HG02759 (cell line): ENCODE measurements at regions not wholly inside any gene's neighbourhood (a gene's known extent, or its start where the extent isn't known, plus 50 kb on each side); places are given as distances from the start of the nearest gene placed in this dataset.
"Not testable (repeated sequence)": the region's sequence is repeated elsewhere in the genome, so short reads cannot be mapped to it uniquely, and the experiment has no call there.

ENCODE experiments used
- ATAC-seq: cut with Tn5 transposase; IDR thresholded peaks from one replicate; pipeline ENCODE4 v1.9.1; 2021; ENCODE audit warnings: mild to moderate bottlenecking, moderate library complexity; ENCODE audit not compliant: unreplicated experiment

DNA sequence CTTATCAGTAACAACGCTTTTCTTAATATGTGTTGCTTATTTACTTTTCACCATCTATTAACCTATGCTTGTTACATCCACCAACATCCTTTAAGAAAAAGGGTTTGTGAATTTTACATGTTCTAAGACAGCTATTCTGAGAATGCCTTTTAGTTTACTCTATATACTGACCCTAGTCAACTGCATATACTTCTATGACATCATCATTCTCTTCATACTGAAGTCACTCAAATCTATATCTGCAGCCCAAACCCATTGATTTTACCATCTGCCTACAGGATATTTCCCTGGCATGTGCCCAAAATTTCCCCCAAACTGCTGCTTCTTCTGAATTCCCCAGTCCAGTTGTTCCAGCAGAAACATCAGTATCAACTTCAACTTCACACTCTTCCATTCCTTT, 94.6 kb upstream of the FAM204A start:
- ATAC-seq: no peak

DNA sequence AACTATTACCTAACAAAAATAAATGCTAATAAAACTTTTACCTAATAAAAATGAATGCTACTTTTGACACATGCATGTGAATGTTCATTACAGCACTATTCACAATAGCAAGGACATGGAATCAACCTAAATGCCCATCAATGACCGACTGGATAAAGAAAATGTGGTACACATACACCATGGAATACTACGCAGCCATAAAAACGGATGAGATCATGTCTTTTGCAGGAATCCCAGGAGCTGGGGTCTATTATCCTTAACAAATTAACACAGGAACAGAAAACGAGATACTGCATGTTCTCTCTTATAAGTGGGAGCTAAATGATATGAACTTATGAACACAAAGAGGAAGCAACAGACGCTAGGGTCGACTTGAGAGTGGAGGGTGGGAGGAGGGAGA, 88.1 kb upstream of the FAM204A start:
- no peak for ATAC-seq

DNA sequence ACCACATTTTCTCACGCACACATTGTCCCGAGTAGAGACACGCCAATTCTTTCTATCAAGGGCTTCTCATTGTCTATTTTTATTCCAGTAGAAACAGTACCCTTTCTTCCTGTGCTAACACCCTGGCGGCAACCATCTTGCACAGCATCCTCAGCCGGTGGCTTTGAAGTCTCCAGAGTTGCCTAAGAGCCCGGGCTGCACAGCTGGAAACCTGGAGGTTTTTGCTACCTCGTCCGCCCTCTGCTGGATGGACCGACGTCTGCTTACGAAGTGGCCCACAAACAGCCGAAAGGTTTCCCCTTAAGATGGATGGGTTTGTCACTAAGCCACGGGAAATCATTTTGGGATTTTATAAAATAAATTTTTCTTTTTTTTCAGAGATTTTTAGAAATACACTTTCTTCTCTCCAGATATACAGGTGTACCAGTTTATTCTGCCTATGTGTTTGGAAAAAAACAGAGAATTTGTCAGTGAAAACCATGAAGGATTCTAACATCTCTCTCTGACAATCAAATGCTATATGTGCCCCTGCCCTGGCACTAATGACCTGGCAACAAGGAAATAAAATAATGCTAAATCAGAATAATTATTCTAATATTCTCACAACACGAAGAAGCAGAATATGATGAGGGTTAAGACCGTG, 81.8 kb upstream of the FAM204A start:
- ATAC-seq: peak; percentile 96

GRCh38 chr10:118422241-118422640, 80.1 kb upstream of the FAM204A start:
- ATAC-seq: no peak

DNA sequence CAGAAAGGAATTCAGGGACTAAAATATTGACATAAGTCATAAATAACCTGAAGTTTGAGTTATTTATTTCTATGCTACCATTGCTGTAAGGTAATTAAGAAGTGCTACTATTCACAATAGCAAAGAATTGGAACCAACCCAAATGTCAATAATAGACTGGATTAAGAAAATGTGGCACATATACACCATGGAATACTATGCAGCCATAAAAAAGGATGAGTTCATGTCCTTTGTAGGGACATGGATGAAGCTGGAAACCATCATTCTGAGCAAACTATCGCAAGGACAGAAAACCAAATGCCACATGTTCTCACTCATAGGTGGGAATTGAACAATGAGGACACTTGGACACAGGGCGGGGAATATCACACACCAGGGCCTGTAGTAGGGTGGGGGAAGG, 77.9 kb upstream of the FAM204A start:
- ATAC-seq: not testable (repeated sequence)

DNA sequence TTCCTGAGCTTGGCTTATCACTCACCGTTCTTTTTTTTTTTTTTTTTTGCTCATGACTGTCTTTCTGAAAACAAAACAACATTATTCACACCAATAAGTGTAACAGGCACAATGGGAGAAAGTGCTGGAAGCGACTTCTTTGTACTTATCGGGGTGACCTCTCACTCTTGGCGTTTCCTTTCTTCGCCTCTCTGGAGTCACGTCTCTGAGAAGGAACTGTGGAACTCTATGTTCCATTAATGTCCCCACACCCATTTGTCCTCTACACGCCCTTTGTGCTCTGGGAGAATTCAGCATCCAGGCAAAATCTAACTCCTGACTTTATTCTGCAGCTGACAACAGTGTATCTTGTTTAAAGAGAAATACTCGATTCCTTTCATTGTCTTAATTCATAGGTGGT, 70.8 kb upstream of the FAM204A start:
- no peak for ATAC-seq

GRCh38 chr10:118412132-118412760, 70.1 kb upstream of the FAM204A start:
- ATAC-seq: no peak

- no peak for ATAC-seq
These were observed 67.2 kb upstream of the FAM204A start for GRCh38 chr10:118409295-118409694.

GRCh38 chr10:118408181-118408580, 66.1 kb upstream of the FAM204A start:
- ATAC-seq: no peak

- ATAC-seq: no peak
These were observed 65.7 kb upstream of the FAM204A start for GRCh38 chr10:118407777-118408176.

DNA sequence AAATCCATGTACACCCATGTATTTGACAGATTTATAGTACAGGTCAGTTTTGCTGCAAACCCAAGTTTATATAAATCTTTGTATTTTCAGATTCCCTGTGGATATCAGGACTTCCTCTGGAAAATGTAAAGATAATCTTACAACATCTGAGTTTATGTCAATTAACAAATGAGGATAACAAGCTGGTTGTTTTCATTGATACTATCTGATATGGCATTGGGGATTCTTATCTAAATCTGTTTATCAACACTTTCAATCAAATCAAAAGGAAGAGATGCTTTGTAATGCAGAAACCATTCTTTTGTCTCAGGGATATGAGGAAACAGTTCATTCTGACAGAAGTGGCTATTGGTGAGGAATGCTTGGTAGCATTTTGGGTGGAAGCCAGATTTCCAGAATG, 64.9 kb upstream of the FAM204A start:
- ATAC-seq: no peak

DNA sequence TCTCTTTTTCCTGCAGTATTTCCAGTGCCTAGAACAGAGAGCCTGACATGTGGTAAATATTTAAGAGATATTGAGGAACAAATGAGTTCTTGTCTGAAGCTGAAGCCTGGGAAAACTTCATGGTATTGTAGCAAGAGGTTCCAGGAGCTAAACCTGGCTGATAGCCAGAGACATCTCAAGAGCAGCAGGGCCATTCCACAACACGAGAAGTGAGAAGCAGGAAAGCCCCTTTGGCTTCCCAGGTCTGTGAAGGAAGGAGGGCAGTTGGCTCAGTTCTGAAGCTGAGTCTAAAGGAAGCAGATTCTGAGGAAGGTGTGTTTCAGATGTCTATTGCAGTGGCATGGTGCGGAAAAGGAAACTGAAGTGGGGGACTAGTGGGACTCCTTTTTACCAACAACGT, 63.8 kb upstream of the FAM204A start:
- no peak for ATAC-seq

GRCh38 chr10:118403967-118404366, 61.8 kb upstream of the FAM204A start:
- no peak for ATAC-seq

- ATAC-seq: no peak
These were observed 59.6 kb upstream of the FAM204A start for GRCh38 chr10:118401708-118402193.

- ATAC-seq: no peak
These were observed 55.3 kb upstream of the FAM204A start for GRCh38 chr10:118397391-118397790.

GRCh38 chr10:118395947-118396346, 53.8 kb upstream of the FAM204A start:
- ATAC-seq: no peak

- no peak for ATAC-seq
These were observed 52.4 kb upstream of the FAM204A start for GRCh38 chr10:118394301-118395200.

GRCh38 chr10:118392761-118393160, 50.6 kb upstream of the FAM204A start:
- no peak for ATAC-seq
